ENCODE measurements at regions not wholly inside any gene's neighbourhood (a gene's known extent, or its start where the extent isn't known, plus 50 kb on each side); places are given as distances from the start of the nearest gene placed in this dataset.
A peak's percentile ranks its signal among the peaks of the same experiment; 100 is the strongest.

DNA sequence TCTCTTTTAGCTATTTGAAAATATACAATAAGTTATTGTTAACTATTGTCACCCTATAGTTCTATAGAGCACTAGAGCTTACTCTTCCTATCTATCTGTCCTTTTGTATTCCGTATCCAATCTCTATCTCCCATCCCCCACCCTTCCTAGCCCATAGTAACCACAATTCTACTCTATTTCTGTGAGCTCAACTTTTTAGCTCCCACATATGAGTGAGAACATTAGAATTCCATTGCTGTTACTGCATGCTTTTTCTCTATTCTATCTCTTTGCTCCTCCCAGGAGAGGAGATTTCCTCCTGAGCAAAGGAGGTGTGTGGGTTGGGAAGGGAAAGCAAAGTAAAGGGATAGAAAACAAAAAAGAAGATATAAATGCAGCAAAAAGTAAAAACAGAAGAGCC is 105.6 kb upstream of the SLC4A7 start:
- TF ChIP-seq, protein P1, sequence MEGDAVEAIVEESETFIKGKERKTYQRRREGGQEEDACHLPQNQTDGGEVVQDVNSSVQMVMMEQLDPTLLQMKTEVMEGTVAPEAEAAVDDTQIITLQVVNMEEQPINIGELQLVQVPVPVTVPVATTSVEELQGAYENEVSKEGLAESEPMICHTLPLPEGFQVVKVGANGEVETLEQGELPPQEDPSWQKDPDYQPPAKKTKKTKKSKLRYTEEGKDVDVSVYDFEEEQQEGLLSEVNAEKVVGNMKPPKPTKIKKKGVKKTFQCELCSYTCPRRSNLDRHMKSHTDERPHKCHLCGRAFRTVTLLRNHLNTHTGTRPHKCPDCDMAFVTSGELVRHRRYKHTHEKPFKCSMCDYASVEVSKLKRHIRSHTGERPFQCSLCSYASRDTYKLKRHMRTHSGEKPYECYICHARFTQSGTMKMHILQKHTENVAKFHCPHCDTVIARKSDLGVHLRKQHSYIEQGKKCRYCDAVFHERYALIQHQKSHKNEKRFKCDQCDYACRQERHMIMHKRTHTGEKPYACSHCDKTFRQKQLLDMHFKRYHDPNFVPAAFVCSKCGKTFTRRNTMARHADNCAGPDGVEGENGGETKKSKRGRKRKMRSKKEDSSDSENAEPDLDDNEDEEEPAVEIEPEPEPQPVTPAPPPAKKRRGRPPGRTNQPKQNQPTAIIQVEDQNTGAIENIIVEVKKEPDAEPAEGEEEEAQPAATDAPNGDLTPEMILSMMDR (IDR thresholded peaks at IDR 0.05): no peak
- peak overlapping the region; percentile 79 to 80 for H3K27ac ChIP-seq
- DNase-seq (ENCODE audit: low spot score): no peak

DNA sequence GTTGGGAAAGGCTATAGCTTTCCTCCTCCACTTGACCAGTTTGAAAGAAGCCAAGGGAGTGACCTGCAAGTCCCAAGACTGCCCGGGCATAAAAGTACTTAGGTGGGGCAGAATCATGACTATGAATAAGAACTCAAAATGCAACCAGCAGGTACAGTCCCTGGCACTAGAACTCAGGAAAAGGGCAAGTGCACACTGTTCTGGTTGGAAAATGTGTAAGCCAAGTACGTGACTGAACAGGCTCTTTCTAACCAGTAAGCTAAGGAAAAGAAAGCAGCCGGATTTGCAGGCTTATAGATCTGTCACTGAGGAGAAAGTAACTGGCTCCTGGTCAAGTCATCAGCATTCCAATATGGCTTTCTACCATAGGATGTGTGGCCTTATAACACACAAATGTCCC is 101.2 kb upstream of the SLC4A7 start:
- no peak for DNase-seq (ENCODE audit: low spot score)
- H3K27ac ChIP-seq: no peak overlapping the region
- H3K4me3 ChIP-seq: no peak overlapping the region
- TF ChIP-seq, protein P1 (IDR thresholded peaks at IDR 0.05): no peak

More for the DNA sequence above, 105.6 kb upstream of the SLC4A7 start:
- no peak overlapping the region for H3K4me3 ChIP-seq

DNA sequence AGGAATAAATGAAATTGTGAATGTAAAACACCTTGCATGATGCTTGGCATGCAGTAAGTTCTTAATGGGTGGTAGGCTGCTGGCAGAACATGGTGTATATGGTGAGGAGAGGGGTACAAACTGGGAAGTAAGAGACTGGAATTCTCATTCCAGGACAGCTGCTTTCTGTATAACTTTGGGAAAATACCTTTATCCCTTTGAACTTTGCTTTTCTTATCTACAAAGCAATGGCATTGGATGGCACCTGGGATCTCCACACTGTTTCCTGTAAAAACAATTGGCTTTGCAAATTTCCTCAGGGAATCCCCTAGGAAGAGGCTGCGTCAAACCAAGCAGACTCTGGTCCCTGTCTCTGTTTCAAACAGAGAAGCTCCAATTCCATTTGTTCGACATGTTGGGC is 100.7 kb upstream of the SLC4A7 start:
- no peak overlapping the region for H3K4me3 ChIP-seq
- no peak for DNase-seq (ENCODE audit: low spot score)
- H3K27ac ChIP-seq: no peak overlapping the region
- TF ChIP-seq, protein P1 (IDR thresholded peaks at IDR 0.05): no peak

DNA sequence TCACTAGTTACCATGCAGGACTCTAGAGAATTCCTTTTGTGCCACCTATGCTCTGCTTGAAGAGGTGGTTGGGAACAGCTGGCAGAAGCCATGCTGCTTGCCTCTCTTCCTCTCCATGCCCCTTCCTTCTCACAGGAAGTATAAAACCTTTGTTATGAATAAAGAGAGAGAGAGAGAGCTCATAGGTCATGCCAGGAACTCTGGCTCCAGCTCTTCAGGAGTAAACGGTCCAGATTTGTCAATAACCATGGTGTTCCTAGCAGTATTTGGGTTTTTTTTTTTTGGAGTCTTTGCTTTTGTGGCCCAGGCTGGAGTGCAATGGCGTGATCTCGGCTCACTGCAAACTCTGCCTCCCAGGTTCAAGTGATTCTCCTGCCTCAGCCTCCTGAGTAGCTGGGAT is 97.7 kb upstream of the SLC4A7 start:
- Histone ChIP-seq H3K4me3 (no peak overlapping the region), H3K27ac (no peak overlapping the region)
- TF ChIP-seq, protein P1 (IDR thresholded peaks at IDR 0.05): no peak
- DNase-seq (ENCODE audit: low spot score): no peak

DNA sequence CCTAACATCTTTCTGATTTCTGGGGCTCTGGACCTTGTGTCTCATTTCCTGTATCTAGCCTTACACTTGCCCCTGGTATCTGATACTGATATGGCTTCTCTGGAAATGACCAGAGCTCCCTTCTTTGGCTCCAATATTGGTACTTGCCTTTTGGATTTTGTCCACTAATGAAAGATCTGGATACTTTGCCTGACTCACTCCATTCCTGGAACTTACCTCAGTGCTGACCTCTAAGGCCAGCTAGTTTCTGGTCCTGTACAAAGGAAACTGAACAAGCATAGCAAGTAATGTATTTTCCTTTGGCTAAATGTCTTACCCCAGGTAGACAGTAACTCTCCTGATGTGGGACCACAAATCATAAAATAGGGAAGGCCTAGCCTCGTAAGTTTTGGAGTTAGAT is 93.8 kb upstream of the SLC4A7 start:
- peak overlapping the region; percentile 77 to 89 for H3K27ac ChIP-seq
- no peak for DNase-seq (ENCODE audit: low spot score)
- no peak overlapping the region for H3K4me3 ChIP-seq
- TF ChIP-seq, protein P1 (IDR thresholded peaks at IDR 0.05): no peak

DNA sequence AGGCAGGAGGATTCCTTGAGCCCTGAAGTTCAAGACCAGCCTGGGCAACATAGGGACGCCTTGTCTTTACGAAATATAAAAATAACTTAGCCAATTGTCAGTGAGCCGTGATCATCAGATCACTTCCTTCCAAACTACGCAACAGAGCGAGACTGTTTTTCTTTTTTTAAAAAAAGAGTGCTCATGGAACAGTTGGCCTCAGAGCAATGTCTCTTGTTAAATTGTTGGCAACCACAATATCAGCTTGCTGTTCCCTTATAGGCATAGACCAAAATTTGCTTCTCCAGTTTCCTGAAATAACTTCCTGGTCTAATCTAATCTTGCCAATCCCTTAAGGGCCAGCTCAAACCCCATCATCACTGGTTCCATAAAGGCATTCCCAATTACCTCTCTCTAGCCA is 93.3 kb upstream of the SLC4A7 start:
- Histone ChIP-seq H3K4me3 (no peak overlapping the region), H3K27ac (peak overlapping the region; percentile 77 to 89)
- TF ChIP-seq, protein P1 (IDR thresholded peaks at IDR 0.05): no peak

DNA sequence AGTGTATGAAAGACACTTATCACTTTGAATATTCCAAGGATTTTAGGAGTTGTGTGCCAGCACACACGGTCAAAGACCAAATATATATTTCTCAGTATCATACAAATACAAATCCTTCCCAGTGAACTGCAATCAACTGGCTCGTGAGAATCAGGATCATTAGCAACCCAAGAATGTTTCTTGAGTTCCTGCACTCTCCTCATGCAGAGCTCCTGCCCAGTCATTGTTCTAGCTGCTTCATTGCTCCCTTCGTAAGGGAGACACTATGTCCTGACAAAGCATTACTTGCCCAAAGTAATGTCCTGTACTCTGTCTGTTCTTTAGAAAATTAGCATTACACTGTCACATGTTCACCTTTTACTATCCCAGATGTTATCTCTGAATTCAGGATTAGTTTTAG is 92.0 kb upstream of the SLC4A7 start:
- no peak for DNase-seq (ENCODE audit: low spot score)
- TF ChIP-seq, protein P1 (IDR thresholded peaks at IDR 0.05): no peak
- H3K4me3 ChIP-seq: no peak overlapping the region
- H3K27ac ChIP-seq: peak overlapping the region; percentile 43 to 77

More for the DNA sequence above, 93.3 kb upstream of the SLC4A7 start:
- DNase-seq (ENCODE audit: low spot score): no peak

Measured in coronary artery (tissue), 2 donors.